ENCODE measurements at regions not wholly inside any gene's neighbourhood (a gene's known extent, or its start where the extent isn't known, plus 50 kb on each side); places are given as distances from the start of the nearest gene placed in this dataset.
"Not testable (repeated sequence)": the region's sequence is repeated elsewhere in the genome, so short reads cannot be mapped to it uniquely, and the experiment has no call there.

GRCh38 chr12:46904406-46905238, 78.8 kb upstream of the SLC38A4 start:
- intact Hi-C loops (cut with micrococcal nuclease): no loop called here
- H3K4me1 ChIP-seq (ENCODE audit: control insufficient read depth, insufficient read depth, low read length): no peaks in the 10 kb centered on the region
- no peak overlapping the region for H3K4me3 ChIP-seq (ENCODE audit: low read length)
- peaks cover 4% of the 10 kb centered on the region for H3K27me3 ChIP-seq (ENCODE audit: control insufficient read depth, insufficient read depth, low read length)
- Mint-ChIP-seq H3K9me3 (peaks cover under 1% of the 10 kb centered on the region in 2 donors), H3K27ac (no peak overlapping the region), H3K27me3 (ENCODE audit: low read depth in 2 of 2) (peaks cover 3 to 17% of the 10 kb centered on the region in 2 donors), H3K36me3 (peaks cover 3% of the 10 kb centered on the region), H3K4me1 (peaks cover 5 to 8% of the 10 kb centered on the region in 2 donors), H3K4me3 (no peak overlapping the region)
- TF ChIP-seq CTCF (IDR thresholded peaks at IDR 0.05): no peak
- H3K9me3 ChIP-seq (ENCODE audit: control insufficient read depth, insufficient read depth, low read length): no peaks in the 10 kb centered on the region
- no peaks in the 10 kb centered on the region for H3K36me3 ChIP-seq (ENCODE audit: control insufficient read depth, insufficient read depth, low read length)
- 87% methylated on average over 12 of the region's 12 CpGs for WGBS (ENCODE audit: insufficient coverage)
- DNase-seq: no peak
- ATAC-seq: no peak
- no peak overlapping the region for H3K27ac ChIP-seq (ENCODE audit: low read length)

DNA sequence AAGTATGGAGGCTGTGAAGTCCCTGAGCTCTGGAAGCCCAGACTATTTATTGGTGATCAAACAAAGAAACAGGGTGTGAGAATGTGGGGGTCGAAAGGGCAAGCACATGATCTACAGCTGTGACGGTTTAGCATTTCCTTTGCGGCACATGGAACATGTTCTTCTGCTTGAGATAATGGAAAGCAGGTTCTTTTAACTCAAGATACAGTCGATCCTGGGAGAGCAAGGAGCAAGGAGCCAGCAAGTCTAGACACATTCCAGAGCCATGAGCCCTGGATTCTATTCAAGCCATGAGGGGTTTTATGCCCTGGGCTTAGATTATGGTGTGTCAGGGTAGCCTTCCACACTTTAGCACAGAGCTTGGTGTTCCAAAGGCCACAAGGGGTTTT, 79.4 kb upstream of the SLC38A4 start:
- DNase-seq; H3K36me3 ChIP-seq (ENCODE audit: control insufficient read depth, insufficient read depth, low read length); H3K9me3 ChIP-seq (ENCODE audit: control insufficient read depth, insufficient read depth, low read length); H3K36me3 Mint-ChIP-seq; H3K9me3 Mint-ChIP-seq; H3K4me1 ChIP-seq (ENCODE audit: control insufficient read depth, insufficient read depth, low read length); H3K4me1 Mint-ChIP-seq; ATAC-seq; H3K27ac ChIP-seq (ENCODE audit: low read length); H3K27ac Mint-ChIP-seq; H3K4me3 Mint-ChIP-seq; H3K27me3 ChIP-seq (ENCODE audit: control insufficient read depth, insufficient read depth, low read length); H3K4me3 ChIP-seq (ENCODE audit: low read length); intact Hi-C loops (cut with micrococcal nuclease): not testable (repeated sequence)
- WGBS (ENCODE audit: insufficient coverage): 72% methylated on average over 4 of the region's 4 CpGs
- H3K27me3 Mint-ChIP-seq (ENCODE audit: low read depth in 2 of 2): peaks cover 4 to 23% of the 10 kb centered on the region in 2 donors

DNA sequence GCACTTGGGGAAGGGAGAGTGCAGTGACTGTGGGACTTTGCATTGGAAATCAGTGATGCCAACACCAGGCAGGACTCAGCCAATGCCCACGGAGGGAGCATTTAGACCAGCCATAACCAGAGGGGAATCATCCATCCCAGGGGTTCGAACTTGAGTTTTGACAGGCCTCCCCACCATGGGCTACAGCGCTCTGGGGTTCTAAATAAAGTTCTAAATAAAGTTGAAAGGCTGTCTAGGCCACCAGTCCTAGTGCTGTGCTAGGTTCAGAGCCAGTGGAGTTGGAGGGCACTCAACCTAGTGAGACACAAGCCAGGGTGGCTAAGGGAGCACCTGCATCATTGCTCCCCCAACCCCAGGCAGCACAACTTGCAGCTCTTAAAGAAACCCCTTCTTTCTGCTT, 82.0 kb upstream of the SLC38A4 start:
- H3K27ac Mint-ChIP-seq: no peak overlapping the region
- H3K36me3 Mint-ChIP-seq: peaks cover 28% of the 10 kb centered on the region
- H3K4me1 Mint-ChIP-seq: no peaks in the 10 kb centered on the region
- WGBS (ENCODE audit: insufficient coverage): 87% methylated on average over 3 of the region's 3 CpGs
- no peak overlapping the region for H3K27ac ChIP-seq (ENCODE audit: low read length)
- H3K27me3 ChIP-seq (ENCODE audit: control insufficient read depth, insufficient read depth, low read length): peaks cover 4% of the 10 kb centered on the region
- ATAC-seq: no peak
- peaks cover 8 to 13% of the 10 kb centered on the region in 2 donors for H3K9me3 Mint-ChIP-seq
- no peaks in the 10 kb centered on the region for H3K4me1 ChIP-seq (ENCODE audit: control insufficient read depth, insufficient read depth, low read length)
- peaks cover 22 to 48% of the 10 kb centered on the region in 2 donors for H3K27me3 Mint-ChIP-seq (ENCODE audit: low read depth in 2 of 2)
- TF ChIP-seq CTCF (IDR thresholded peaks at IDR 0.05): no peak
- intact Hi-C loops (cut with micrococcal nuclease): no loop called here
- no peak overlapping the region for H3K4me3 ChIP-seq (ENCODE audit: low read length)
- DNase-seq: no peak
- H3K9me3 ChIP-seq (ENCODE audit: control insufficient read depth, insufficient read depth, low read length): no peaks in the 10 kb centered on the region
- no peak overlapping the region for H3K4me3 Mint-ChIP-seq
- H3K36me3 ChIP-seq (ENCODE audit: control insufficient read depth, insufficient read depth, low read length): no peaks in the 10 kb centered on the region

DNA sequence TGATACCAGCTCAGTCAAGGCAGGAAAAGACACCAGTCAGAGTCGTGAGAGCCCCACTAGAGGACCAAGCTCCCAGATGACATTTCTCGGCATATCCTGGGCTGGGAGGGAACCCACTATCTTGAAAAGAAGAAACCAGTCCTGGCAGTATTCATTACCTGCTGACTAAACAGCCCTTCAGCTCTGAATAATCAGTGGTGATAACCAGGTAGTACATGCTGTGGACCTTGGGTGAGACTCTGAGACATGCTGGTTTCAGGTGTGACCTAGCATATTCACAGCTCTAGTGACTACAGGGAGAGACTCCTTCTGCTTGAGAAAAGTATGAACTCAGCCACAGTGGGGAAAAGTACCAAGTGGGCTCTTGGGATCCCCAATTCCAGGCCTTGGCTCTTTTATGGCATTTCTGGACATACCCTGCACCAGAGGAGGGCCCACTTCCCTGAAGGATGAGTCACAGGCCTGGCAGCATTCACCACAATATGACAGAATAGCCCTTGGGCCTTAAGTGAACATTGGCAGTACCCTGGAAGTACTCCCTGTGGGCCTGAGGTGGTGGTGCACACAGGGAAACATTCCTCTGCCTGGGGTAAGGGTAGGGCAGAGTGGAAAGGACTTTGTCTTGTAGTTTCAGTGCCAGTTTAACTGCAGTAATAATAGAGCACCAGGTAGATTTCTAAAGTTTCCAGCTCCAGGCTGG, 82.6 kb upstream of the SLC38A4 start:
- no peaks in the 10 kb centered on the region for H3K9me3 ChIP-seq (ENCODE audit: control insufficient read depth, insufficient read depth, low read length)

More for the DNA sequence above, 82.6 kb upstream of the SLC38A4 start:
- H3K27ac ChIP-seq (ENCODE audit: low read length): no peak overlapping the region
- intact Hi-C loops (cut with micrococcal nuclease): no loop called here
- H3K4me1 Mint-ChIP-seq: no peaks in the 10 kb centered on the region
- H3K36me3 Mint-ChIP-seq: peaks cover 28% of the 10 kb centered on the region
- peaks cover 8 to 13% of the 10 kb centered on the region in 2 donors for H3K9me3 Mint-ChIP-seq
- H3K27ac Mint-ChIP-seq: no peak overlapping the region
- no peak overlapping the region for H3K4me3 ChIP-seq (ENCODE audit: low read length)
- no peak for DNase-seq
- no peak for TF ChIP-seq CTCF (IDR thresholded peaks at IDR 0.05)
- WGBS (ENCODE audit: insufficient coverage): 87% methylated on average over 2 of the region's 2 CpGs
- H3K4me1 ChIP-seq (ENCODE audit: control insufficient read depth, insufficient read depth, low read length): no peaks in the 10 kb centered on the region
- peaks cover 22 to 51% of the 10 kb centered on the region in 2 donors for H3K27me3 Mint-ChIP-seq (ENCODE audit: low read depth in 2 of 2)
- no peak overlapping the region for H3K4me3 Mint-ChIP-seq
- H3K27me3 ChIP-seq (ENCODE audit: control insufficient read depth, insufficient read depth, low read length): peaks cover 4% of the 10 kb centered on the region
- no peak for ATAC-seq
- no peaks in the 10 kb centered on the region for H3K36me3 ChIP-seq (ENCODE audit: control insufficient read depth, insufficient read depth, low read length)

All from natural killer cell (primary cell).